GM23248 (cell line): ENCODE measurements at regions not wholly inside any gene's neighbourhood (a gene's known extent, or its start where the extent isn't known, plus 50 kb on each side); places are given as distances from the start of the nearest gene placed in this dataset.

Experiments
- DNase-seq: peaks from one replicate; pipeline ENCODE4 v3.0.0-alpha.2; 2015
- H2AFZ ChIP-seq: fragments of 200-600 bp; sonication (generic); 2 replicates; pipeline ENCODE4 v1.6.1; 2016; ENCODE audit warnings: antibody characterized with exemption
- H3F3A ChIP-seq: fragments of 200-600 bp; sonication (generic); 2 replicates; pipeline ENCODE4 v1.6.1; 2016; ENCODE audit warnings: mild to moderate bottlenecking, antibody characterized with exemption, mixed run types; ENCODE audit not compliant: insufficient read depth
- H3K27ac ChIP-seq: fragments of 200-600 bp; sonication (generic); 2 replicates; pipeline ENCODE4 v1.5.1; 2016; ENCODE audit warnings: mild to moderate bottlenecking
- H3K27me3 ChIP-seq: fragments of 200-600 bp; sonication (generic); replicated peaks from 2 replicates; pipeline ENCODE4 v1.6.1; 2016; ENCODE audit warnings: mild to moderate bottlenecking; ENCODE audit not compliant: insufficient read depth
- H3K36me3 ChIP-seq: fragments of 200-600 bp; sonication (generic); 2 replicates; pipeline ENCODE4 v1.6.1; 2016; ENCODE audit warnings: low read depth, mild to moderate bottlenecking
- H3K4me1 ChIP-seq: fragments of 200-600 bp; sonication (generic); 2 replicates; pipeline ENCODE4 v1.6.1; 2016; ENCODE audit warnings: mild to moderate bottlenecking; ENCODE audit not compliant: insufficient read depth
- H3K4me2 ChIP-seq: fragments of 200-600 bp; sonication (generic); one replicate; pipeline ENCODE4 v1.6.1; 2016; ENCODE audit warnings: mild to moderate bottlenecking; ENCODE audit not compliant: unreplicated experiment
- H3K4me3 ChIP-seq: fragments of 200-600 bp; sonication (generic); 2 replicates; pipeline ENCODE4 v1.5.1; 2016; ENCODE audit warnings: mild to moderate bottlenecking
- H3K79me2 ChIP-seq: fragments of 200-600 bp; sonication (generic); 2 replicates; pipeline ENCODE4 v1.6.1; 2016; ENCODE audit warnings: mild to moderate bottlenecking; ENCODE audit not compliant: insufficient read depth
- H3K9ac ChIP-seq: fragments of 200-600 bp; sonication (generic); 2 replicates; pipeline ENCODE4 v1.6.1; 2016; ENCODE audit warnings: mild to moderate bottlenecking
- H3K9me2 ChIP-seq: fragments of 200-600 bp; sonication (generic); 2 replicates; pipeline ENCODE4 v1.6.1; 2016; ENCODE audit warnings: mixed run types, mild to moderate bottlenecking, moderate library complexity; ENCODE audit not compliant: insufficient read depth
- H3K9me3 ChIP-seq: fragments of 200-600 bp; sonication (generic); one replicate; pipeline ENCODE4 v1.6.1; 2017; ENCODE audit warnings: low read depth
- H4K20me1 ChIP-seq: fragments of 200-600 bp; sonication (generic); 2 replicates; pipeline ENCODE4 v1.6.0; 2016; ENCODE audit not compliant: insufficient read depth
- EZH2 ChIP-seq: fragments of 200-600 bp; sonication (generic); IDR thresholded peaks from 2 replicates; pipeline ENCODE4 v1.6.1; 2018; ENCODE audit warnings: antibody characterized with exemption, mild to moderate bottlenecking; ENCODE audit not compliant: insufficient read depth, poor library complexity, severe bottlenecking
- EZH2phosphoT487 ChIP-seq: fragments of 200-600 bp; sonication (generic); IDR thresholded peaks from 2 replicates; pipeline ENCODE4 v1.6.1; 2018; ENCODE audit warnings: antibody characterized with exemption, moderate library complexity, mild to moderate bottlenecking, low read depth; ENCODE audit not compliant: insufficient read depth
- WGBS, 2 experiments: methylation state at CpG; one replicate each; pipeline ENCODE4 v1.1.6; 2015 to 2017; ENCODE audit warnings: low lambda C conversion rate in 2 of 2, low coverage in 1 of 2; ENCODE audit errors: missing lambda C conversion rate in 2 of 2; 5-methylcytosine and 5-hydroxymethylcytosine counted together
- in situ Hi-C: fragments of 300-500 bp; cut with MboI; formaldehyde crosslinking; loops from 2 replicates; pipeline ENCODE4 v1.15.0; 2020

DNA sequence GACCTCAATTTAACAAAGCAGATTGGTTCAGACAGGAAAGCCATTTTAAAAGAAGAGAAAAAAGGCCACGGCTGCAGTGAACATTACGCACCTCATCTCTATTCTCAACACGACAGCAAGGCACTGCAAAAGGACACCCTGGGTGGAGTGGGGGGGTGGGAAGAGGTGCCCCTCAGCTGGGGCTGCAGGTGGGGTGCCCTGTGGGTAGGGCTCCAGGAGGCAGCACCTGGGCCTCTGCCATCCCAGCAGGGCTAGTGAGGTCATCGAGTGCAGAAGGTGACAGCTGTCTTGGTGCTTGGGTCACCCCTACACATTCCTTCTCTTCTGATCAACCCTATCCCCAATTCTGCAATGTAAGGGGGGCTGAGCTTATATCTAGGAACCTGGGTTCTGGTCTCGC is 142.9 kb upstream of the PRMT8 start:
- Histone ChIP-seq H3K4me2 (no peak overlapping the region), H3K27me3 (peaks cover 23% of the 10 kb centered on the region), H3K9me3 (no peaks in the 10 kb centered on the region), H3K27ac (no peak overlapping the region), H3K4me1 (no peaks in the 10 kb centered on the region), H2AFZ (no peak overlapping the region), H3F3A (no peaks in the 10 kb centered on the region), H3K9me2 (no peaks in the 10 kb centered on the region), H3K9ac (no peak overlapping the region), H3K4me3 (no peak overlapping the region), H4K20me1 (no peaks in the 10 kb centered on the region), H3K79me2 (no peaks in the 10 kb centered on the region), H3K36me3 (no peaks in the 10 kb centered on the region)
- 76% methylated on average over 5 of the region's 5 CpGs for WGBS, 2 experiments
- no peak for DNase-seq
- TF ChIP-seq EZH2phosphoT487 (no peak), EZH2 (no peak)
- in situ Hi-C loops: no loop called here

DNA sequence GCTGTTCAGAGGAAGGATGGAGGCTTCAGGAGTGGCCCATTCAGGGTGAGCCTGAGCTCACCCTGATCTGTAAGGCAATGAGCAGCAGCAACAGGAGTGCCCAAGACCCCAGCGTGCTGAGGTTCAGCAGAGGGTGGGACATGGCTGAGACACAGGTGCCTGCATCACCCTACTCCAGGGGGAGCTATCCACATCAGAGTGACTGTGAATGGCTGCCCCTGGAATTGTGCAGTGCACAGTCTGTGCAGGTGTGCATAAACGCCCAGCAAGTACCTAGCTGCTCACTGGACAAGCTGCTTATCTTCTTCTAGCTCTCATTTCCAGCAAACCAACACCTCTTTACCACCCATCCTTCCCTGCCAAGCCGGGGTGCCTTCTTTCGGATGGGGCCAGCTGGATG is 140.6 kb upstream of the PRMT8 start:
- DNase-seq: no peak
- in situ Hi-C loops: no loop called here

GRCh38 chr12:3351731-3352130 is 139.3 kb upstream of the PRMT8 start:
- no peak for DNase-seq
- Histone ChIP-seq H3K4me3 (no peak overlapping the region), H4K20me1 (no peaks in the 10 kb centered on the region), H3K79me2 (no peaks in the 10 kb centered on the region), H3F3A (no peaks in the 10 kb centered on the region), H3K4me2 (no peak overlapping the region), H3K36me3 (no peaks in the 10 kb centered on the region), H3K27me3 (peaks cover 33% of the 10 kb centered on the region), H3K27ac (no peak overlapping the region), H3K9me2 (no peaks in the 10 kb centered on the region), H3K9ac (no peak overlapping the region), H3K4me1 (no peaks in the 10 kb centered on the region), H3K9me3 (no peaks in the 10 kb centered on the region), H2AFZ (no peak overlapping the region)
- TF ChIP-seq EZH2phosphoT487 (no peak), EZH2 (no peak)
- in situ Hi-C loops: no loop called here
- WGBS, 2 experiments: 52 to 67% methylated on average over 4 of the region's 4 CpGs

More for the DNA sequence above, 140.6 kb upstream of the PRMT8 start:
- no peak for TF ChIP-seq EZH2phosphoT487
- no peak for TF ChIP-seq EZH2
- H3K4me2 ChIP-seq: no peak overlapping the region
- H3K9me3 ChIP-seq: no peaks in the 10 kb centered on the region
- H4K20me1 ChIP-seq: no peaks in the 10 kb centered on the region
- H3K9me2 ChIP-seq: no peaks in the 10 kb centered on the region
- no peak overlapping the region for H2AFZ ChIP-seq
- H3K79me2 ChIP-seq: no peaks in the 10 kb centered on the region
- H3K9ac ChIP-seq: no peak overlapping the region
- H3F3A ChIP-seq: no peaks in the 10 kb centered on the region
- H3K27me3 ChIP-seq: peaks cover 27% of the 10 kb centered on the region
- no peak overlapping the region for H3K27ac ChIP-seq
- H3K4me3 ChIP-seq: no peak overlapping the region
- H3K4me1 ChIP-seq: no peaks in the 10 kb centered on the region
- H3K36me3 ChIP-seq: no peaks in the 10 kb centered on the region
- WGBS, 2 experiments: 21 to 22% methylated on average over 4 of the region's 4 CpGs

DNA sequence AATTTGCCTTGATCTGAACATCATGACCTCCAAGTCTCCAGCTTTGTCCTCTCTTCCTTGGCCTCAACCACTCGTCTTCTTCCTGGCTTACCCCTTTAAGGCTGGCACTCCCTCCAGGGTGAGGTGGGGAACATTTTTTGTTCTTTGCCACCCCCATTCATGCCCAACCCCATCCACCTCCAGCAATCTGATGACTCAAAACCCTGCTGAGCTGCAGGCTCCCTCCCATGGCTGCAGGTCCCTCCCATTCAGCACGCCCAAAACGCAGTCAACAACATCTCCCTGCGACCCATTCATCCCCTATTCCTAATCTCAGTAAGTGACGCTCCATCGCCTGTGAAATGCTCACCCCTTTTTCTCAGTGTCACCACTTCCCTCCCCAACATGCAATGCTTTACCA is 138.8 kb upstream of the PRMT8 start:
- Histone ChIP-seq H3K27me3 (peaks cover 33% of the 10 kb centered on the region), H3K27ac (no peak overlapping the region), H4K20me1 (no peaks in the 10 kb centered on the region), H2AFZ (no peak overlapping the region), H3K36me3 (no peaks in the 10 kb centered on the region), H3F3A (no peaks in the 10 kb centered on the region), H3K4me2 (no peak overlapping the region), H3K4me1 (no peaks in the 10 kb centered on the region), H3K4me3 (no peak overlapping the region), H3K9me2 (no peaks in the 10 kb centered on the region), H3K9ac (no peak overlapping the region), H3K9me3 (no peaks in the 10 kb centered on the region), H3K79me2 (no peaks in the 10 kb centered on the region)
- DNase-seq: no peak
- TF ChIP-seq EZH2phosphoT487: no peak
- TF ChIP-seq EZH2: no peak
- in situ Hi-C loops: no loop called here
- WGBS, 2 experiments: 30 to 47% methylated on average over 6 of the region's 6 CpGs

DNA sequence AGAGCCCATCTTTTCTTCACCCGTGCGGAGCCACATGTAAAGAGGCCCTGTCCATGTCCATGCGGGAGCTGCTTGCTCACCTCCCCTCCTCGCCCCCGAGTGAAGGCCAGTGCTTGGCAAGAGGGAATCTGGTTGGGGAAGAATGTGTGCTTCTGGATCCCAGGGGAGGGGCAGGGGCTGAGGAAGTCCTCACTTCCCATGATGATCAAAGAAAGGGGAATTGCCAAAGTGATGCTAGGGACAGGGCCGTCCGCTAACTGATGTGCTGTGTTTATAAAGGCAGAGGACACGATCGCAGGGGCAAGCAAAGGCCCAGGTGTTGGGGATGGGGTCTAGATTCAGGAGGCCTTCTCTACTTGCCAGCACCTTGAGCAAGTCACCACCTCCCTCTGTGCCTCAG is 137.4 kb upstream of the PRMT8 start:
- Histone ChIP-seq H3K27me3 (peaks cover 33% of the 10 kb centered on the region), H3K27ac (no peak overlapping the region), H3K79me2 (no peaks in the 10 kb centered on the region), H3K9ac (no peak overlapping the region), H3K9me3 (no peaks in the 10 kb centered on the region), H3K9me2 (no peaks in the 10 kb centered on the region), H3K4me1 (no peaks in the 10 kb centered on the region), H4K20me1 (no peaks in the 10 kb centered on the region), H3K4me2 (no peak overlapping the region), H3K36me3 (no peaks in the 10 kb centered on the region), H3K4me3 (no peak overlapping the region), H2AFZ (no peak overlapping the region), H3F3A (no peaks in the 10 kb centered on the region)
- in situ Hi-C loops: no loop called here
- DNase-seq: no peak
- no peak for TF ChIP-seq EZH2
- TF ChIP-seq EZH2phosphoT487: no peak
- WGBS, 2 experiments: 60 to 79% methylated on average over 9 of the region's 9 CpGs
